Fibroblast of lung (primary cell): ENCODE measurements at regions not wholly inside any gene's neighbourhood (a gene's known extent, or its start where the extent isn't known, plus 50 kb on each side); places are given as distances from the start of the nearest gene placed in this dataset.

ENCODE experiments used
- DNase-seq, 2 donors: peaks; one replicate each; pipeline versions ENCODE4 v3.0.0 to v3.0.0-alpha.2; 2010; ENCODE audit warnings: low read depth in 2 of 2
- H2AFZ ChIP-seq: 2 replicates; pipeline ENCODE4 v1.5.1; 2012; ENCODE audit warnings: low read length, control low read depth, inconsistent platforms
- H3K27ac ChIP-seq: 2 replicates; pipeline ENCODE4 v1.5.1; 2011; ENCODE audit warnings: low read length, control low read depth; ENCODE audit not compliant: insufficient read depth
- H3K27me3 ChIP-seq: 2 replicates; pipeline ENCODE4 v1.5.1; 2011; ENCODE audit warnings: mild to moderate bottlenecking, low read length; ENCODE audit not compliant: control insufficient read depth, insufficient read depth
- H3K36me3 ChIP-seq: 2 replicates; pipeline ENCODE4 v1.5.1; 2011; ENCODE audit warnings: low read length; ENCODE audit not compliant: control insufficient read depth, insufficient read depth
- H3K4me1 ChIP-seq: 2 replicates; pipeline ENCODE4 v1.5.1; 2011; ENCODE audit warnings: low read length; ENCODE audit not compliant: control insufficient read depth, insufficient read depth; ENCODE audit errors: extremely low read depth
- H3K4me2 ChIP-seq: 2 replicates; pipeline ENCODE4 v1.5.1; 2011; ENCODE audit warnings: low read length, control low read depth; ENCODE audit not compliant: insufficient read depth; ENCODE audit errors: extremely low read depth
- H3K4me3 ChIP-seq, 4 experiments: fragments of 200-600 bp in 1 of 4; sonication (generic) in 1 of 4; replicated peaks in 1 of 4; 2 replicates each; pipeline ENCODE4 v1.5.1; 2011 to 2016; ENCODE audit warnings: low read length in 4 of 4, low read depth in 3 of 4, mild to moderate bottlenecking in 3 of 4, control low read depth in 2 of 4, inconsistent platforms in 1 of 4, mixed read lengths in 1 of 4; ENCODE audit not compliant: insufficient read depth in 1 of 4; ENCODE audit errors: control extremely low read depth in 1 of 4
- H3K79me2 ChIP-seq: 2 replicates; pipeline ENCODE4 v1.5.1; 2012; ENCODE audit warnings: mild to moderate bottlenecking, low read length, inconsistent platforms; ENCODE audit not compliant: control insufficient read depth, insufficient read depth
- H3K9ac ChIP-seq: 2 replicates; pipeline ENCODE4 v1.5.1; 2011; ENCODE audit warnings: mild to moderate bottlenecking, low read length, control low read depth; ENCODE audit not compliant: insufficient read depth
- H3K9me3 ChIP-seq: 2 replicates; pipeline ENCODE4 v1.5.1; 2012; ENCODE audit warnings: low read depth, low read length; ENCODE audit not compliant: control insufficient read depth, insufficient read depth
- H4K20me1 ChIP-seq: 2 replicates; pipeline ENCODE4 v1.5.1; 2011; ENCODE audit warnings: low read length; ENCODE audit not compliant: control insufficient read depth, insufficient read depth; ENCODE audit errors: extremely low read depth
- CTCF ChIP-seq, 2 donors: IDR thresholded peaks in 1 of 2; conservative IDR thresholded peaks in 1 of 2; 1 replicate in 1 of 2; 2 replicates in 1 of 2; pipeline ENCODE4 v1.5.1; 2011 to 2012; ENCODE audit warnings: low read length in 2 of 2, control low read depth in 1 of 2, inconsistent platforms in 1 of 2, low read depth in 1 of 2, mild to moderate bottlenecking in 1 of 2
- EZH2 ChIP-seq: IDR thresholded peaks from 2 replicates; pipeline ENCODE4 v1.5.1; 2012; ENCODE audit warnings: low read length, control low read depth, mild to moderate bottlenecking; ENCODE audit errors: missing control alignments

- Histone ChIP-seq H3K36me3 (no peaks in the 10 kb centered on the region), H3K9ac (no peak overlapping the region), H4K20me1 (no peaks in the 10 kb centered on the region), H3K79me2 (no peaks in the 10 kb centered on the region), H3K4me3 (no peak overlapping the region), H3K4me2 (no peak overlapping the region), H3K27ac (no peak overlapping the region), H3K27me3 (no peaks in the 10 kb centered on the region), H2AFZ (no peak overlapping the region), H3K9me3 (no peaks in the 10 kb centered on the region), H3K4me1 (no peaks in the 10 kb centered on the region)
- DNase-seq: no peak
- TF ChIP-seq CTCF (conservative IDR thresholded peaks at IDR 0.05 in 1 of 2, IDR thresholded peaks at IDR 0.05 in 1 of 2; ENCODE audit: low read depth in 1 of 2, low read length in 2 of 2) (no peak), EZH2 (no peak)
Observed at GRCh38 chr18:40662898-40663437, 1292.1 kb upstream of the PIK3C3 start.

GRCh38 chr18:40653682-40654081, 1301.4 kb upstream of the PIK3C3 start:
- no peaks in the 10 kb centered on the region for H3K27me3 ChIP-seq
- H3K4me2 ChIP-seq: no peak overlapping the region
- H3K4me1 ChIP-seq: no peaks in the 10 kb centered on the region
- H3K36me3 ChIP-seq: no peaks in the 10 kb centered on the region
- no peak overlapping the region for H2AFZ ChIP-seq
- TF ChIP-seq EZH2 (no peak), CTCF (conservative IDR thresholded peaks at IDR 0.05 in 1 of 2, IDR thresholded peaks at IDR 0.05 in 1 of 2; ENCODE audit: low read depth in 1 of 2, low read length in 2 of 2) (no peak)
- H3K9ac ChIP-seq: no peak overlapping the region
- no peak overlapping the region for H3K27ac ChIP-seq
- no peak overlapping the region for H3K4me3 ChIP-seq
- H3K9me3 ChIP-seq: no peaks in the 10 kb centered on the region
- no peaks in the 10 kb centered on the region for H4K20me1 ChIP-seq
- DNase-seq: no peak
- H3K79me2 ChIP-seq: no peaks in the 10 kb centered on the region

GRCh38 chr18:40652321-40652720, 1302.7 kb upstream of the PIK3C3 start:
- no peaks in the 10 kb centered on the region for H3K79me2 ChIP-seq
- no peak overlapping the region for H2AFZ ChIP-seq
- no peak for DNase-seq
- no peaks in the 10 kb centered on the region for H3K27me3 ChIP-seq
- H3K4me1 ChIP-seq: no peaks in the 10 kb centered on the region
- H3K9me3 ChIP-seq: no peaks in the 10 kb centered on the region
- no peak overlapping the region for H3K4me3 ChIP-seq
- no peaks in the 10 kb centered on the region for H4K20me1 ChIP-seq
- H3K9ac ChIP-seq: no peak overlapping the region
- TF ChIP-seq EZH2 (no peak), CTCF (conservative IDR thresholded peaks at IDR 0.05 in 1 of 2, IDR thresholded peaks at IDR 0.05 in 1 of 2; ENCODE audit: low read depth in 1 of 2, low read length in 2 of 2) (no peak)
- no peaks in the 10 kb centered on the region for H3K36me3 ChIP-seq
- no peak overlapping the region for H3K27ac ChIP-seq
- H3K4me2 ChIP-seq: no peak overlapping the region
